GM12878 (cell line): ENCODE measurements at regions not wholly inside any gene's neighbourhood (a gene's known extent, or its start where the extent isn't known, plus 50 kb on each side); places are given as distances from the start of the nearest gene placed in this dataset.
A peak's percentile ranks its signal among the peaks of the same experiment; 100 is the strongest.

ENCODE experiments used
- ATAC-seq: fragments of 200-7000 bp; cut with Tn5 transposase; 3 replicates; pipeline ENCODE4 v1.9.1; 2020; ENCODE audit warnings: mild to moderate bottlenecking, moderate library complexity
- BruUV-seq: library from RNA; stranded (reverse); fragments of 400-500 nt; replicated peaks from 2 replicates; lab custom pipeline; 2021; lab: Mats Ljungman, UMichigan
- CTCF ChIA-PET: fragments of 300-600 bp; sonication (Branson Sonifier 250); formaldehyde crosslinking; extraction: SDS; loops from one replicate; lab custom pipeline; 2021; ENCODE audit warnings: inconsistent platforms; lab: Yijun Ruan, JAX
- POLR2A ChIA-PET: fragments of 350-600 bp; formaldehyde crosslinking; extraction: SDS; loops from one replicate; lab custom pipeline; 2021; ENCODE audit warnings: inconsistent platforms; lab: Charles Lee
- RAD21 ChIA-PET: fragments of 300-600 bp; sonication (Branson Sonifier 250); formaldehyde crosslinking; loops from one replicate; lab custom pipeline; 2023; ENCODE audit warnings: antibody characterized with exemption; ENCODE audit not compliant: unreplicated experiment; lab: Charles Lee
- SMC1A ChIA-PET: fragments of 300-600 bp; sonication (Branson Sonifier 250); formaldehyde crosslinking; loops from one replicate; lab custom pipeline; 2023; ENCODE audit not compliant: unreplicated experiment, uncharacterized antibody; lab: Charles Lee
- DNase-seq: peaks from one replicate; pipeline ENCODE4 v3.0.0-alpha.2; 2011; ENCODE audit warnings: low read depth, low spot score
- FAIRE-seq: peaks from 3 replicates; lab custom pipeline; 2011; peaks lifted over from hg19 to GRCh38; lab: Jason Lieb, UNC
- H2AFZ ChIP-seq: 2 replicates; pipeline ENCODE4 v1.6.0; 2011; ENCODE audit warnings: low read depth, low read length, control low read depth; ENCODE audit not compliant: control insufficient read depth
- H3K27ac ChIP-seq: 2 replicates; pipeline ENCODE4 v1.5.1; 2011; ENCODE audit warnings: control low read depth; ENCODE audit not compliant: control insufficient read depth, insufficient read depth
- H3K27me3 ChIP-seq, 2 experiments: replicated peaks in 1 of 2; 2 replicates each; pipeline versions ENCODE4 v1.6.0 to v1.6.1; 2011; ENCODE audit warnings: low read length in 1 of 2; ENCODE audit not compliant: control insufficient read depth in 2 of 2, insufficient read depth in 2 of 2
- H3K36me3 ChIP-seq, 2 experiments: 2 replicates each; pipeline ENCODE4 v1.5.1; 2011; ENCODE audit warnings: low read length in 1 of 2; ENCODE audit not compliant: control insufficient read depth in 2 of 2, insufficient read depth in 2 of 2
- H3K4me1 ChIP-seq: 2 replicates; pipeline ENCODE4 v1.6.1; 2011; ENCODE audit warnings: mild to moderate bottlenecking, low read length, moderate library complexity, mixed read lengths; ENCODE audit not compliant: control insufficient read depth, insufficient read depth
- H3K4me2 ChIP-seq: 2 replicates; pipeline ENCODE4 v1.6.0; 2011; ENCODE audit warnings: control low read depth; ENCODE audit not compliant: control insufficient read depth, insufficient read depth
- H3K4me3 ChIP-seq: fragments of 200-600 bp; sonication (generic); 2 replicates; pipeline ENCODE4 v1.5.1; 2016
- H3K79me2 ChIP-seq: 2 replicates; pipeline ENCODE4 v1.6.0; 2011; ENCODE audit warnings: low read length; ENCODE audit not compliant: control insufficient read depth, insufficient read depth
- H3K9ac ChIP-seq: 2 replicates; pipeline ENCODE4 v1.8.0; 2011; ENCODE audit warnings: low read length, control low read depth, mixed read lengths; ENCODE audit not compliant: control insufficient read depth, insufficient read depth
- H3K9me3 ChIP-seq: replicated peaks from 3 replicates; pipeline ENCODE4 v1.5.1; 2011; ENCODE audit warnings: mild to moderate bottlenecking, low read length; ENCODE audit not compliant: control insufficient read depth, insufficient read depth
- H4K20me1 ChIP-seq: 2 replicates; pipeline ENCODE4 v1.6.0; 2011; ENCODE audit not compliant: control insufficient read depth, insufficient read depth
- BMI1 ChIP-seq: fragments of 450-650 bp; IDR thresholded peaks from 2 replicates; pipeline ENCODE4 v1.6.1; 2016; ENCODE audit warnings: mild to moderate bottlenecking, moderate library complexity, borderline replicate concordance
- CBFB ChIP-seq: IDR thresholded peaks from 2 replicates; pipeline ENCODE4 v1.6.1; 2016; ENCODE audit warnings: antibody characterized with exemption, low read depth
- E2F4 ChIP-seq: IDR thresholded peaks from 2 replicates; pipeline ENCODE4 v1.6.1; 2012; ENCODE audit warnings: low read depth, low read length, improper control_type of control experiment
- ESRRA ChIP-seq: IDR thresholded peaks from 2 replicates; pipeline ENCODE4 v1.6.1; 2012; ENCODE audit warnings: mild to moderate bottlenecking, low read length, improper control_type of control experiment
- MTA2 ChIP-seq: fragments of 450-650 bp; IDR thresholded peaks from 2 replicates; pipeline ENCODE4 v1.6.1; 2016; ENCODE audit warnings: low read depth, mild to moderate bottlenecking, moderate library complexity
- POLR2AphosphoS5 ChIP-seq: IDR thresholded peaks from 2 replicates; pipeline ENCODE4 v1.6.1; 2011; ENCODE audit warnings: mild to moderate bottlenecking, low read length, inconsistent platforms
- RELB ChIP-seq: fragments of 450-650 bp; IDR thresholded peaks from 2 replicates; pipeline ENCODE4 v1.6.1; 2017; ENCODE audit warnings: low read depth, mild to moderate bottlenecking, moderate library complexity
- RUNX3 ChIP-seq: IDR thresholded peaks from 2 replicates; pipeline ENCODE4 v1.6.1; 2012; ENCODE audit warnings: low read length, inconsistent platforms
- SP1 ChIP-seq: IDR thresholded peaks from one replicate; pipeline ENCODE4 v1.6.1; 2011; ENCODE audit warnings: low read depth, low read length
- TBL1XR1 ChIP-seq: IDR thresholded peaks from 2 replicates; pipeline ENCODE4 v1.6.1; 2012; ENCODE audit warnings: low read depth, low read length, improper control_type of control experiment
- ZNF274 ChIP-seq: IDR thresholded peaks from one replicate; pipeline ENCODE4 v1.8.0; 2011; ENCODE audit not compliant: insufficient read length, insufficient read depth
- WGBS: methylation state at CpG from one replicate; pipeline ENCODE4 v1.1.6; 2016; ENCODE audit warnings: low lambda C conversion rate; ENCODE audit not compliant: insufficient replicate concordance, insufficient coverage; ENCODE audit errors: missing lambda C conversion rate; 5-methylcytosine and 5-hydroxymethylcytosine counted together
- in situ Hi-C: fragments of 300-500 bp; cut with MboI; formaldehyde crosslinking; loops from 9 replicates; pipeline ENCODE4 v1.14.3; 2018; ENCODE audit warnings: mixed read lengths
- intact Hi-C: fragments of 100-400 bp; cut with micrococcal nuclease; formaldehyde crosslinking; loops from one replicate; pipeline ENCODE4 v1.14.2; 2022; ENCODE audit not compliant: unreplicated experiment

GRCh38 chr17:72031219-72031884 lies 89.5 kb upstream of the SOX9 start:
- no peak overlapping the region for H2AFZ ChIP-seq
- peak overlapping the region; percentile 80; the same call in 1 of the 2 replicates for H3K4me3 ChIP-seq
- peak overlapping the region; percentile 91 for H3K27ac ChIP-seq
- DNase-seq, result no peak
- H3K4me2 ChIP-seq, result peak overlapping the region; percentile 88
- H3K4me1 ChIP-seq, result peaks cover 49% of the 10 kb centered on the region
- no peaks in the 10 kb centered on the region for H3K27me3 ChIP-seq
- ChIA-PET SMC1A (interaction anchor here (0.6 to 6.8 kb wide), 5 partner anchors 7 to 90 kb away, joined by 3 to 61 read pairs (median 5); partner anchors contain the start of gene SOX9), POLR2A (interaction anchor here (0.6 to 3.8 kb wide), 7 partner anchors 9 to 435 kb away, joined by 3 to 34 read pairs (median 5); partner anchors contain the start of gene SOX9), RAD21 (interaction anchor here (0.9 to 4.3 kb wide), 14 partner anchors 9 to 484 kb away, joined by 3 to 41 read pairs (median 6); partner anchors contain the start of gene SOX9)
- BruUV-seq, result no TSS peak
- WGBS, result 50% methylated on average over 8 of the region's 8 CpGs
- in situ Hi-C loops (loop anchor here (5.0 kb wide), 3 partner anchors 86 to 486 kb away; no protein-coding TSS in a partner anchor), intact Hi-C loops (loop anchor here (2.0 to 10.0 kb wide), 4 partner anchors 391 to 557 kb away; no protein-coding TSS in a partner anchor)
- H4K20me1 ChIP-seq, result no peaks in the 10 kb centered on the region
- H3K79me2 ChIP-seq, result peaks cover 2% of the 10 kb centered on the region; the same call in 1 of the 2 replicates
- TF ChIP-seq CBFB, result no peak
- TF ChIP-seq RUNX3, result peak; percentile 8; the same call in 1 of the 2 replicates
- TF ChIP-seq, all 136 proteins: peak for 1
- no peak for FAIRE-seq
- H3K9me3 ChIP-seq, result peaks cover 2% of the 10 kb centered on the region
- peak; percentile 8 for ATAC-seq
- H3K36me3 ChIP-seq, result no peaks in the 10 kb centered on the region
- CTCF ChIA-PET, result interaction anchor here (1.0 to 8.3 kb wide), 5 partner anchors 9 to 89 kb away, joined by 4 to 41 read pairs (median 5); partner anchors contain the start of gene SOX9
- H3K9ac ChIP-seq, result peak overlapping the region; percentile 82

- no peaks in the 10 kb centered on the region for H4K20me1 ChIP-seq
- ChIA-PET SMC1A (interaction anchor here (0.6 to 6.8 kb wide), 11 partner anchors 9 to 634 kb away, joined by 3 to 61 read pairs (median 5); partner anchors contain the start of gene SOX9), RAD21 (interaction anchor here (0.6 to 4.3 kb wide), 15 partner anchors 9 to 576 kb away, joined by 3 to 41 read pairs (median 6); partner anchors contain the start of gene SOX9), POLR2A (interaction anchor here (0.7 to 1.9 kb wide), 4 partner anchors 11 to 493 kb away, joined by 4 to 6 read pairs (median 4); no protein-coding TSS in a partner anchor), CTCF (interaction anchor here (0.7 to 8.3 kb wide), 8 partner anchors 11 to 523 kb away, joined by 3 to 41 read pairs (median 5); partner anchors contain the start of gene SOX9)
- H3K27me3 ChIP-seq, result no peaks in the 10 kb centered on the region
- ATAC-seq (no peak), DNase-seq (no peak), FAIRE-seq (no peak)
- no peak overlapping the region for H3K9ac ChIP-seq
- H2AFZ ChIP-seq, result no peak overlapping the region
- peaks cover 2% of the 10 kb centered on the region; the same call in 1 of the 2 replicates for H3K79me2 ChIP-seq
- peak overlapping the region; percentile 82 for H3K27ac ChIP-seq
- no peaks in the 10 kb centered on the region for H3K36me3 ChIP-seq
- H3K4me3 ChIP-seq, result peak overlapping the region; percentile 47; the same call in 1 of the 2 replicates
- intact Hi-C loops (loop anchor here (5.0 to 10.0 kb wide), 3 partner anchors 434 to 559 kb away; no protein-coding TSS in a partner anchor), in situ Hi-C loops (loop anchor here (5.0 kb wide), 3 partner anchors 84 to 484 kb away; no protein-coding TSS in a partner anchor)
- H3K4me2 ChIP-seq, result no peak overlapping the region
- 49% methylated on average over 4 of the region's 4 CpGs for WGBS
- BruUV-seq, result no TSS peak
- H3K4me1 ChIP-seq, result peaks cover 46% of the 10 kb centered on the region
- H3K9me3 ChIP-seq, result peaks cover 9% of the 10 kb centered on the region; the same call in 2 of the 3 replicates
- TF ChIP-seq POLR2AphosphoS5, result no peak
- TF ChIP-seq ESRRA, result no peak
- no peak for TF ChIP-seq RELB
- no peak for TF ChIP-seq TBL1XR1
- no peak for TF ChIP-seq MTA2
- TF ChIP-seq E2F4, result no peak
- TF ChIP-seq SP1, result no peak
- TF ChIP-seq BMI1, result no peak
- TF ChIP-seq ZNF274, result no peak
These were observed 87.5 kb upstream of the SOX9 start for GRCh38 chr17:72033334-72033733.
